Testis (tissue), 2 donors: ENCODE measurements at regions not wholly inside any gene's neighbourhood (a gene's known extent, or its start where the extent isn't known, plus 50 kb on each side); places are given as distances from the start of the nearest gene placed in this dataset.

Experiments used
- POLR2A ChIP-seq: fragments of 450-650 bp; IDR thresholded peaks from one replicate; pipeline ENCODE4 v1.6.1; 2017; ENCODE audit warnings: antibody characterized with exemption, mild to moderate bottlenecking, moderate library complexity
- TF ChIP-seq, protein P1 (sequence below), 3 experiments: fragments of 450-650 bp in 2 of 3; fragments of 200-600 bp in 1 of 3; sonication (generic) in 1 of 3; IDR thresholded peaks; one replicate each; pipeline ENCODE4 v1.5.1; 2016 to 2019; ENCODE audit warnings: antibody characterized with exemption in 3 of 3, mild to moderate bottlenecking in 2 of 3, moderate library complexity in 1 of 3

DNA sequence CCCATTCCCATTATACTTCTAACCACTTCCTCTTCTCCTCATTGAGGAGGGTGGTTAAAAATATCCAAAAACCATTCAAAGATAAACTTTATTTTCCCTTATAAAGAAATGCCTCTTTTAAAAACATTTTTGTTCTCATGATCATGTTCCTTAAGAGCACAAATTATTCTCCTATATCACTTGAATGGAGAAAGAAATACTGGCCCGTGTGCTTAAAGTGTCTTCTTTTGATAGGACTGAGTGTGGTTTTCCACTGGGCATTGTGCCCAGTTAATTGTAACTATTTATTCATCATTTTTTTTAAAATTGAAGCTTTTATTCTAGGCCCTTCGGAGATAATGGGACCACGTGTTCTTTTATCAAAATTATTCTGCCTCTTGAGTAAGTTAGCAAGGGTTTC lies 871.5 kb downstream of the QKI start:
- TF ChIP-seq, protein P1, sequence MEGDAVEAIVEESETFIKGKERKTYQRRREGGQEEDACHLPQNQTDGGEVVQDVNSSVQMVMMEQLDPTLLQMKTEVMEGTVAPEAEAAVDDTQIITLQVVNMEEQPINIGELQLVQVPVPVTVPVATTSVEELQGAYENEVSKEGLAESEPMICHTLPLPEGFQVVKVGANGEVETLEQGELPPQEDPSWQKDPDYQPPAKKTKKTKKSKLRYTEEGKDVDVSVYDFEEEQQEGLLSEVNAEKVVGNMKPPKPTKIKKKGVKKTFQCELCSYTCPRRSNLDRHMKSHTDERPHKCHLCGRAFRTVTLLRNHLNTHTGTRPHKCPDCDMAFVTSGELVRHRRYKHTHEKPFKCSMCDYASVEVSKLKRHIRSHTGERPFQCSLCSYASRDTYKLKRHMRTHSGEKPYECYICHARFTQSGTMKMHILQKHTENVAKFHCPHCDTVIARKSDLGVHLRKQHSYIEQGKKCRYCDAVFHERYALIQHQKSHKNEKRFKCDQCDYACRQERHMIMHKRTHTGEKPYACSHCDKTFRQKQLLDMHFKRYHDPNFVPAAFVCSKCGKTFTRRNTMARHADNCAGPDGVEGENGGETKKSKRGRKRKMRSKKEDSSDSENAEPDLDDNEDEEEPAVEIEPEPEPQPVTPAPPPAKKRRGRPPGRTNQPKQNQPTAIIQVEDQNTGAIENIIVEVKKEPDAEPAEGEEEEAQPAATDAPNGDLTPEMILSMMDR (IDR thresholded peaks at IDR 0.05) = no peak
- TF ChIP-seq POLR2A = no peak
